Natural killer cell (primary cell): ENCODE measurements at regions not wholly inside any gene's neighbourhood (a gene's known extent, or its start where the extent isn't known, plus 50 kb on each side); places are given as distances from the start of the nearest gene placed in this dataset.

Source experiments
- ATAC-seq, 3 donors: fragments of 150-1000 bp in 2 of 3; fragments of 200-7000 bp in 1 of 3; cut with Tn5 transposase; 1 replicate in 1 of 3; 2 replicates in 2 of 3; pipeline ENCODE4 v1.10.0; 2021; ENCODE audit warnings: mild to moderate bottlenecking in 2 of 3, moderate library complexity in 2 of 3
- DNase-seq, 2 donors: peaks; one replicate each; pipeline versions ENCODE4 v3.0.0 to v3.0.0-alpha.2; 2013 to 2021; ENCODE audit warnings: mixed read lengths in 1 of 2
- H3K27ac ChIP-seq: one replicate; pipeline ENCODE4 v1.5.1; 2013; ENCODE audit warnings: mild to moderate bottlenecking, low read length
- H3K27me3 ChIP-seq: one replicate; pipeline ENCODE4 v1.6.1; 2013; ENCODE audit warnings: low read length; ENCODE audit not compliant: control insufficient read depth, insufficient read depth
- H3K36me3 ChIP-seq: one replicate; pipeline ENCODE4 v1.6.1; 2013; ENCODE audit warnings: low read length; ENCODE audit not compliant: control insufficient read depth, insufficient read depth
- H3K4me1 ChIP-seq: one replicate; pipeline ENCODE4 v1.6.1; 2013; ENCODE audit warnings: low read length; ENCODE audit not compliant: control insufficient read depth, insufficient read depth
- H3K4me3 ChIP-seq: one replicate; pipeline ENCODE4 v1.5.1; 2013; ENCODE audit warnings: low read length
- H3K9me3 ChIP-seq: one replicate; pipeline ENCODE4 v1.6.1; 2013; ENCODE audit warnings: low read length; ENCODE audit not compliant: control insufficient read depth, insufficient read depth
- H3K27ac Mint-ChIP-seq, 2 donors: one replicate each; pipeline ENCODE4 v1.8.0; 2022; ENCODE audit warnings: mild to moderate bottlenecking in 2 of 2, mixed read lengths in 2 of 2, moderate library complexity in 1 of 2
- H3K27me3 Mint-ChIP-seq, 2 donors: one replicate each; pipeline ENCODE4 v1.8.0; 2022; ENCODE audit warnings: low read depth in 2 of 2, mixed read lengths in 2 of 2
- H3K36me3 Mint-ChIP-seq: one replicate; pipeline ENCODE4 v1.8.0; 2022; ENCODE audit warnings: mixed read lengths
- H3K4me1 Mint-ChIP-seq, 2 donors: one replicate each; pipeline ENCODE4 v1.8.0; 2022; ENCODE audit warnings: mixed read lengths in 2 of 2
- H3K4me3 Mint-ChIP-seq: one replicate; pipeline ENCODE4 v1.8.0; 2022; ENCODE audit warnings: mild to moderate bottlenecking, moderate library complexity, mixed read lengths
- H3K9me3 Mint-ChIP-seq, 2 donors: one replicate each; pipeline ENCODE4 v1.8.0; 2022; ENCODE audit warnings: mixed read lengths in 2 of 2
- WGBS: methylation state at CpG from one replicate; pipeline ENCODE4 v1.1.7; 2013; ENCODE audit warnings: missing lambda C conversion rate; ENCODE audit not compliant: insufficient coverage; 5-methylcytosine and 5-hydroxymethylcytosine counted together
- intact Hi-C: fragments of 100-400 bp; cut with micrococcal nuclease; formaldehyde crosslinking; loops from one replicate; pipeline ENCODE4 v1.14.2; 2022
- TF ChIP-seq, protein P1 (sequence below): fragments of 200-600 bp; IDR thresholded peaks from one replicate; pipeline ENCODE4 v1.8.0; 2022; ENCODE audit warnings: antibody characterized with exemption

DNA sequence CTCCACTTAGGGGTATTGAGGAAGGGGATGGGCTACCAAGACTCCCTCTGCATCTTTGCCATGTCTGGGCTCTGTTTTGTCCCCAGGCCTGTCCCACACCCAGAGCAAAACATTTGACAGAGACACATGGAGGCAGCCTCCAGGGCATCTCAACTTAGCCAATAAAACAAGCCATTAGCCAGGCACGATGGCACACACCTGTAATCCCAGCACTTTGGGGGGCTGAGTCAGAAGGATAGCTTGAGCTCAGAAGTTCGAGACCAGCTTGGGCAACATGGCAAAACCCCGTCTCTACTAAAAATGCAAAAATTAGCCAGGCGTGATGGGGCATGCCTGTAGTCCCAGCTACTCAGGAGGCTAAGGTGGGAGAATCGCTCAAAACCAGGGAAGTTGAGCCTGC, 120.3 kb upstream of the IPO9 start:
- 87% methylated on average over 5 of the region's 5 CpGs for WGBS
- DNase-seq (no peak), ATAC-seq (no peak)

DNA sequence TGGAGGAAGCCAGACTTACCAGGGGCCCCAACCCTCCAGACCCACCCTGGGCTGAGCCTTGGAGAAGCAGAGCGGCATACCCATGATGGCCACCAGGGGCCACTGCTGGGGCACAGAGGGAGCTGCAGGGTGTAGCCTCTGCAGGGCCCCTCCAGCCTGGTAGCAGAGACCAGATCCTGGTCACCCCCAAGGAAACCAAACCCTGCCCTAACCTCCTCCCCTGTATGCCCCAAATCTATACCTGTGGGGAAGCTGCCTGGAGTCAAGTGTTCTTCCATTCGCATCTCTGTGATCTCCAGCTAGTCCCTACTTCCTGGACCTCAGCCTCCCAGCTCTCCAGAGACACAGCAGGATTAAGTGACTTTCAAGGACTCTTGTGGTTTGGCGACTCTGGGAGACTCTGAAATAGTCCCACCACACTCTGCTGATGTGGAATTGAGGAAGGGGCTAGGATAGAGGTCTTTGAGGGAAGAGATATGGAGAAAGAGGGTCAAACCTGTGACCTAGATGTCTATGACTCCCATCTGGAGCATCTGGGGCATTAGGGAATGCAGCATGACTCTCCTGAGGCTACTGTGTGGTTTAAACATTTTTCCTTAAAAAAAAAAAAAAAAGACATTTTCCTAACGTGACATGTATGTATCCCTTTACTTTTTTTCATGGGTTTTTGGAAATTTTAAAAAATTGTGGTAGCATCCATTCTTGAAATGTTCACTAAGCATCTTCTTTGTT, 119.2 kb upstream of the IPO9 start:
- no peak overlapping the region for H3K27ac Mint-ChIP-seq
- no peaks in the 10 kb centered on the region for H3K4me1 Mint-ChIP-seq
- Histone ChIP-seq H3K36me3 (no peaks in the 10 kb centered on the region), H3K4me3 (no peak overlapping the region), H3K27me3 (no peaks in the 10 kb centered on the region), H3K9me3 (no peaks in the 10 kb centered on the region), H3K4me1 (peaks cover 9% of the 10 kb centered on the region), H3K27ac (no peak overlapping the region)
- intact Hi-C loops = loop anchor here (1.0 kb wide), 1 partner anchor 84 kb away; no protein-coding TSS in a partner anchor
- TF ChIP-seq, protein P1, sequence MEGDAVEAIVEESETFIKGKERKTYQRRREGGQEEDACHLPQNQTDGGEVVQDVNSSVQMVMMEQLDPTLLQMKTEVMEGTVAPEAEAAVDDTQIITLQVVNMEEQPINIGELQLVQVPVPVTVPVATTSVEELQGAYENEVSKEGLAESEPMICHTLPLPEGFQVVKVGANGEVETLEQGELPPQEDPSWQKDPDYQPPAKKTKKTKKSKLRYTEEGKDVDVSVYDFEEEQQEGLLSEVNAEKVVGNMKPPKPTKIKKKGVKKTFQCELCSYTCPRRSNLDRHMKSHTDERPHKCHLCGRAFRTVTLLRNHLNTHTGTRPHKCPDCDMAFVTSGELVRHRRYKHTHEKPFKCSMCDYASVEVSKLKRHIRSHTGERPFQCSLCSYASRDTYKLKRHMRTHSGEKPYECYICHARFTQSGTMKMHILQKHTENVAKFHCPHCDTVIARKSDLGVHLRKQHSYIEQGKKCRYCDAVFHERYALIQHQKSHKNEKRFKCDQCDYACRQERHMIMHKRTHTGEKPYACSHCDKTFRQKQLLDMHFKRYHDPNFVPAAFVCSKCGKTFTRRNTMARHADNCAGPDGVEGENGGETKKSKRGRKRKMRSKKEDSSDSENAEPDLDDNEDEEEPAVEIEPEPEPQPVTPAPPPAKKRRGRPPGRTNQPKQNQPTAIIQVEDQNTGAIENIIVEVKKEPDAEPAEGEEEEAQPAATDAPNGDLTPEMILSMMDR = peak; percentile 71
- no peaks in the 10 kb centered on the region for H3K36me3 Mint-ChIP-seq
- H3K4me3 Mint-ChIP-seq = no peak overlapping the region
- DNase-seq = peak; percentile 41 to 64
- 71% methylated on average over 3 of the region's 4 CpGs for WGBS
- ATAC-seq = peak; percentile 69 to 95 (median 70)
- no peaks in the 10 kb centered on the region for H3K9me3 Mint-ChIP-seq
- H3K27me3 Mint-ChIP-seq = no peaks in the 10 kb centered on the region

More for the DNA sequence above, 120.3 kb upstream of the IPO9 start:
- Histone ChIP-seq H3K36me3 (no peaks in the 10 kb centered on the region), H3K27me3 (no peaks in the 10 kb centered on the region), H3K27ac (no peak overlapping the region), H3K4me3 (no peak overlapping the region), H3K9me3 (no peaks in the 10 kb centered on the region), H3K4me1 (peaks cover 4% of the 10 kb centered on the region)
- TF ChIP-seq, protein P1 = no peak
- H3K4me3 Mint-ChIP-seq = no peak overlapping the region
- no peaks in the 10 kb centered on the region for H3K4me1 Mint-ChIP-seq
- H3K27ac Mint-ChIP-seq = no peak overlapping the region
- no peaks in the 10 kb centered on the region for H3K9me3 Mint-ChIP-seq
- intact Hi-C loops = no loop called here
- no peaks in the 10 kb centered on the region for H3K27me3 Mint-ChIP-seq
- no peaks in the 10 kb centered on the region for H3K36me3 Mint-ChIP-seq

DNA sequence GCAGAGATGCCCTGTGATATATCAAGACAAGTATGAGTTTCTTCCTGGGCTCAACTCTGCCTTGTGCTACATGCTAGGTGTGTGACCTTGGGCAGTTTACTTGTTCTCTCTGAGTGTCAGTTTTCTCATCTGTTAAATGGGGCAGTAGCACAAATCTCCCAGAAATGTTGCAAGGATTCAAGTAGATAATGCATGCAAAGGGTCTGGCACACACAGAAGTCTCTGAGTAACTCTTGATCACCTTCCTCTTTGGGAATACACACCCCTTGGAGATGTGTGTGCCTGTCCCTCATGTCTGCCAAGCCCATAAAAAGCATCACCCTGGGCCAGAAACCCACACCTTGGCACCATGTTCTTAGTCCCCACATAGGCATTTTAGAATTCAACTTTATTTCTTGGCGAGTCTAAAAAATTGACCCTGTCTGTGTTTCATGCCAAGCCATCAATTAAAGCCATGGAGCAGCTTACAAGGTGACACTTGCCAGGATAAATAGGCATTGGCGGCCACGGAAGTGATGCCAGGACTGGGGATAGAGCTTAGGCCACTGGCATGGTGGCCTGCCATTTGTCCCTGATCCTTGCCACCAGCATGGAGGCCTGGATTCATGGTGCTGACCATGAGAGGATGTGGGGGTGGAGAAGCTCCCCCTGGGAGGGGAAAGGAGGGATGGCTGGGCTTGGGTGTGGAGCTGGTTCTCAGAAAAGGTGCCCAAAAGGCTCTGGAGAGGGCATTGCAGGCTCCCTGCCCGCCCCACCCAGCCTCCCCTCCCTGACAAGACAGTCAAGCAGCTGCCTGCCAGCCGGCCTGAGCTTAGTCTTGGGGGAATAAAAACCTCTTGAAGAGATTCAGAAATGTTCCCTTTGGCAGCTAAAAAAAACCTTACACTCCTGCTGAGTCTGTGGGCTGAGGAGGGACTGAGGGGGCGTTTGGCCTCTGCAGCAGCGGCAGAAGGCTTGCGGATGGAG, 118.0 kb upstream of the IPO9 start:
- Mint-ChIP-seq H3K27me3 (no peaks in the 10 kb centered on the region), H3K4me1 (no peaks in the 10 kb centered on the region), H3K4me3 (no peak overlapping the region), H3K27ac (no peak overlapping the region), H3K36me3 (no peaks in the 10 kb centered on the region), H3K9me3 (no peaks in the 10 kb centered on the region)
- Histone ChIP-seq H3K36me3 (no peaks in the 10 kb centered on the region), H3K27me3 (no peaks in the 10 kb centered on the region), H3K4me3 (no peak overlapping the region), H3K9me3 (no peaks in the 10 kb centered on the region), H3K4me1 (peaks cover 13% of the 10 kb centered on the region), H3K27ac (no peak overlapping the region)
- DNase-seq = no peak
- no peak for ATAC-seq
- WGBS = 72% methylated on average over 7 of the region's 8 CpGs
- TF ChIP-seq, protein P1 = no peak
- intact Hi-C loops = loop anchor here (1.0 kb wide), 1 partner anchor 82 kb away; no protein-coding TSS in a partner anchor
